ENCODE measurements at regions not wholly inside any gene's neighbourhood (a gene's known extent, or its start where the extent isn't known, plus 50 kb on each side); places are given as distances from the start of the nearest gene placed in this dataset.

DNA sequence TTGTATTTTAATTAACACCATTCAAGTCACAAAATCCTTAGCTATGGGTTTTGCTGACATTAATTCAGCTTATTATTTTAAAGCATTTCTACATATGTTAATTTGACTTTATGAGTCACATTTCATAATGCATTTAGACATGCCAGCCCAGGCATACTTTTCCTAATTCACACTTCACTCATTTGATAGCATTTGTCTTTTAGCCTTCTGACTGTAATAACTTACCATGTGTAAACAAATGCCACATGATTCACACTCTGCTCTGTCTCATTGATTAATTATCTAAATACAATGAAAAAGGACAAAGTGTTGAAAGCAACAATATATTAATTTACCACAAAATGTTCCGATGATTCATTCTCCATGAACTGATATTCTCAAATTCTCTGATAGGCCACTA, 927.8 kb upstream of the EPHA6 start:
- no peak for DNase-seq

- no peak for DNase-seq
Observed at GRCh38 chr3:95887114-95887513, 927.3 kb upstream of the EPHA6 start.

DNA sequence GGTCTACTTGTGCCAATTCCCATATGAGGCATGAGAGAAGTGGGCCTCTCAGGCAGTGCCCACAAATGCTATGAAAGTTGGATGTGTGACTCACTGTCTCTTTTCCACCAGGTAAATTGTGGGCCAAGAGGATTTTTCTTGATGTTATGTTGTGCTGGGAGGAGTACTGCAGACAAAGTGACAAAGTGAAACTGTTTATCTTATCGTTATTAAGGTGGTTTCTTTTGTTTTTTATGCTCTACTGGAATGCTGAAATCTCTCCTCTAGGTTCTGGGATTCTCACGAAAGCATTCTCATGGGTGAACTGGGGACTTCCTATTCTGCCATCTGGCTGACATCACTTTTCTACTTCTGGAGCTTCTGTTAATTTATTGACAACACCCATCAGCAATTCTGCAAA, 919.6 kb upstream of the EPHA6 start:
- DNase-seq, result no peak

- DNase-seq, result no peak
Observed at GRCh38 chr3:95899494-95899893, 914.9 kb upstream of the EPHA6 start.

DNA sequence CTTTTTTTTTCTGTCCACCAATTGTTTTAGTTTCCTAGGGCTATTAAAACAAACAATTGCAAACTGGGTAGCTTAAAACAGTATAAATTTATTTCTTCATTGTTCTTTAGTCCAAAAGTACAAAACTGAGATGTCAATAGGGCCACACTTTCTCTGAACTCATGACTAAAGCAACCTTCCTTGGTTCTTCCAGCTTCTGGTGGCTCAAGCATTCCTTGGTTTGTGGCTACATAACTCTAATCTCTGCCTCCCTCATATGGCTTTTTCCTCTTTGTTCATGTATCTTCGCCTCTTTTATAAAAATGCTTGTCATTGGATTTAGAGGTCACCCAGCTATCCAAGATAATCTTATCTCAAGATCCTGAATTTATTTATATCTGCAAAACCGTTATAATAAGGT, 914.5 kb upstream of the EPHA6 start:
- DNase-seq, result no peak

DNA sequence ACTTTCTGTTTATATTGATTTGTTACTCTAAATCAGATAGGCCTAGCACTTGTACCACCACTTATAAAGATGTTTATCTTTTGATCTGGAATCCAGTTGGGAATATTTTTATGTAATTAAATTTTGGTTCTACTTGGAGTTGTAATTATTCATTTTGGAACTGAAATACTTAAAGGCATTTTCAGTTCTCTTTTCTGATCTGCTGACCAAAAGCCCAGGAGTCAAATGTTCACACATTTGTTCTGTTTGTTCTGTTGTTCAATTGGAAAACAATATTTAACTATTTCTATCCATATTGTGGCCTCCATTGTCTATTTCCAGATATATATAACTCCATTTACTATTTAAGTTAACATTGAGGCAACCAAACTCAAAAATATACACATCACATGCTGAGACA, 912.4 kb upstream of the EPHA6 start:
- no peak for DNase-seq

DNA sequence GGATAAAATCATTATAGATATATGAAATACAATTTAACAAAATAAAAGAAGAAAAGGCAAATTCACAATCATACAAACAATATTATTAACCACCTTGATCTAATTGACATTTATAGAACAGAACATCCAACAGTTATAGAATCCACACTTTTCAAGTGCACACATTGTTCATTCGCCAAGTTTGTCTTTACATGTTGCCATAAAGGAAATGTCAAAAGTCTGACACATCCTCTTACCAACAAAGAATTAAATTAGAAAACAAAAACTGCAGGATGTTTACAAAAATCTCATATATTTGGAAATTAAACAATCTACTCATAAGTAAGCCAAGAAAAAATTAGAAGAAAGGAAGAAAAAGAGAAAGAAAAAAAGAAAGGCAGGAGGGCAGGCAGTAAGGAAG, 909.2 kb upstream of the EPHA6 start:
- DNase-seq, result no peak

DNA sequence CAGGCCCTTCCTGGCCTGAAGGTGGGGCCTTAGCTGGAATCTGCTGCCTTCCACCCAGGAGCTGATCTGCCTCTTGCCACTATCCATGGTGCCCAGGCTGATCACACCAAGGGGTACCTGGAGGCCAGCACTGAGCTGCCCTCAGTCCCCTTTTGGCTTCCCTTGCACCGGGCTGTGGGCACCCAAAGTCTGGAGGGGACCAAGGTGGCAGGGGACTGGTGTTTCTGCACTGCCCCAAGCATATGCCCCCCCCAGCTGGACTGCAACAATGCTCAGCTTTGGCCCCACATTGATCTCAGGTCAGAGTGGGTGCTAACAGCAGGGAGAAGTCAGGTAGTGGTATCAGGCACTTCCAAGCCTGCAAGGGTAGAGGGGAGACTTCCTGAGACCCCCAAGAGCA, 902.6 kb upstream of the EPHA6 start:
- DNase-seq, result no peak

- DNase-seq, result no peak
Observed at GRCh38 chr3:95923496-95924210, 890.7 kb upstream of the EPHA6 start.

- DNase-seq, result no peak
Observed at GRCh38 chr3:95926904-95927501, 887.4 kb upstream of the EPHA6 start.

- no peak for DNase-seq
Observed at GRCh38 chr3:95934181-95934580, 880.2 kb upstream of the EPHA6 start.

DNA sequence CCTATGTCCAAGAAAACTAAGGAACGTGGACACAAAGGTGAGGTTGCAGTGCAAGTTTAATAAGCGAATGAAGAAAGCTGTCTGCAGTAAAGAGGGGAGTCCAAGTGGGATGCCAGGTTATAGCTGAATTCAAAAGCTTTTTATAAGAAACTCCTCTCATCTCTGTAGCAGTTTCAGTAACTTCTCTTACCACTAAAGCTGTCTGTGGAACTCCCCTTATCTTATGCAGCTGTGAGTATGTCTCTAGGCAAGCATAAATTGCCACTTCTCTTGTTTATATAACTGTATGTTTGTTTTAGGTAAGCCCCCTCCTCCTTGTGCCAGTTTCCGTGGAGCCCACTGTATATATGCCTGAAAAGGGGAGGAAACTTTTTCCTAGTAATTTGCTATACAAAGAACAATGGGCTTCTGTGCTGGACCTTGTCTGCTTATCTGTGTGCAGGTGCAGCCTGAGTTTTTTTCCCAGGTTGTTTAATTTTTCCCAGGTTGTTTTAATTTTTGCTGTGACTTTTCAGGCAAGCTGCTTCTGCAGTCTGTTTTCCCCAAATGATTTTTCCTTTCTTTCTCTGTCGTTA, 875.1 kb upstream of the EPHA6 start:
- DNase-seq, result no peak

GRCh38 chr3:95965704-95966336, 848.6 kb upstream of the EPHA6 start:
- no peak for DNase-seq

DNA sequence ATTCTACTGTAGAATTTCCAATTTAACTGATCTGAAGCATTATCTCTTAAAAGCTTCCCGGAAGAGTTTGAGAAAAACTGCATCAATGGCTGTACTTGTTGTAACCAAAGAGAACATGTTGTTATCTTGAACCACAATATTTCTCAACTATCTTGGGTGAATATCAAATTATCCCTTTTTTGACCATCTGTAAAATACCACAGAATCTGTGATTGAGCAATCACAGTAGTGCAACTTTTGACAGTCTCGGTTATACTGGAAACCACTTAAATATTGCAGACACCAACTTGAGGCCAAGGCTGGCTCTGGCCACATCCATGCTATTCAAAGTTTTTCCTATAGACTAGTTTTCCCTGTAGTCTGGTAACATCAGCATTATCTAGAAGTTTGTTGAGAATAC, 842.8 kb upstream of the EPHA6 start:
- DNase-seq, result no peak

DNA sequence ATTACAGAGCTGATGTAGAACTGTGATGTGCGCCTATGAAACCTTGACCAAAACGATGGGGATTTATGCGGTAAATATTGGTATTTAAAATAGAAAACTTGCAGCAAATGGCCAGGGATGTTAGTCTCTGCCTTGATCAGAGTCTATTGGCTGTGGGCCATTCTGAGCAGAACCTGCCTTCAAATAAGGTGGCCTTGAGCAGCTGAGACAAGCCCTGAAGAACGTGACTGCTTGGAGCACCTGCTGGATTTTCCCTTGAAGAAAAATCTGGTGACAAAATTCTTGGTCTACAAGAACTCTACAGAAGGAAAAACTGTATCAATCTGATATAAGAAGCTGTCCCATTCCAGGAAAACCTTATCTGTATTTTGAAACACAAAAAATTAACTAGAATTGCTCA, 820.1 kb upstream of the EPHA6 start:
- no peak for DNase-seq

GRCh38 chr3:96000966-96001365, 813.4 kb upstream of the EPHA6 start:
- DNase-seq, result no peak

GRCh38 chr3:96007650-96008195, 806.7 kb upstream of the EPHA6 start:
- no peak for DNase-seq

DNA sequence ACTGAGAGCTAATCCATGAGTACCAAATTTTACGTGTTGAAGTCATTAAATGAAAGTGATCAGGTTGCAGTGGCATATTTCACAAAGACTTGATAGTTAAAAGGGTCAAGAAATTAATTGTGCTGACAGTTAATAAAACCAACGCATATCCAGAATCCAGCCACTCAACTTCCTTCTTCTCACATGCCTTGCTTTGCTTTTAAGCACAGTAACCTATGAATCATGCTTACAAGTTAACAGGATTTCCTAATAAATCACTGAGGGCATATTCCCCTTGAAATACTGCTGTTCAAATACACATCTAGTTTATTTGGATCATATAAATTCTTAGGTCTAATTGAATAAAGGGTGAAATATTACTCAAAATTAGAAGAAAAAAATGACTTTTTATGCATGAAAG, 801.5 kb upstream of the EPHA6 start:
- DNase-seq, result no peak

GRCh38 chr3:96017556-96017955, 796.8 kb upstream of the EPHA6 start:
- DNase-seq, result no peak

GRCh38 chr3:96022676-96023075, 791.7 kb upstream of the EPHA6 start:
- no peak for DNase-seq

- DNase-seq, result no peak
Observed at GRCh38 chr3:96027718-96028117, 786.7 kb upstream of the EPHA6 start.

GRCh38 chr3:96039632-96040031, 774.8 kb upstream of the EPHA6 start:
- no peak for DNase-seq

DNA sequence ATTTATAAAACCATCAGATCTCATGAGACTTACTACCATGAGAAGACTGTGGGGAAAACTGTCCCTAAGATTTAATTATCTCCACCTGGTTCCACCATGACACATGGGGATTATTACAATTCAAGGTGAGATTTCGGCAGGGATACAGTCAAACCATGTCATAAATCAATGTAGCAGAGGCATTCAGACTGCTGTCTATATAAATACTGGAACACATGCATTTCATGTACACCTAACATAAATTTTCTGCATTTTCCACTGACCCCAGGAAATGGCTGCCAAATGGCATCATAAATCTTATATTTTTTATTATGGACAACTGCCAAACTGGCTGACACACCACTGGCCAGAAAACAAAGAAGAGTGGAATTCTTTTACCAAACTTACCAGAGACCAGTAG, 755.1 kb upstream of the EPHA6 start:
- no peak for DNase-seq

DNA sequence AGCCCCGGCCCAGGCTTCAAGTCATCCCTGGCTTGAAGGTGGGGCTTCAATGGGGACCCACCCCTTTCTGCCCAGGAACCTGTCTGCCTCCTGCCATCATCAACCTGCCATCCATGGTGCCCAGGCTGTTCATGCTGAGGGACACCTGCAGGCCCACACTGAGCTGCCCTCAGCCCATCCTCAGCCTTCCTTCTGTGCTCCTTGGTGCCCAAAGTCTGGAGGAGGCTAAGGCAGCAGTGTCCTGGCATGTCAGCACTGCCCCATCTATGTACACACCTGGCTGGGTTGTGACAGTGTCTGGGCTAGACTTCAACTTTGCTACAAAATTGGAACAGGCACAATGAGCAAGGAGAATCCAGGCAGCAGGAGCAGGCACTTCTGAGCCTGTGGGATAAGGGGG, 745.3 kb upstream of the EPHA6 start:
- DNase-seq, result no peak

Data from CD4-positive, alpha-beta T cell treated with Interleukin-15 for 1 hour (primary cell).